ENCODE measurements at regions not wholly inside any gene's neighbourhood (a gene's known extent, or its start where the extent isn't known, plus 50 kb on each side); places are given as distances from the start of the nearest gene placed in this dataset.
"Not testable (repeated sequence)": the region's sequence is repeated elsewhere in the genome, so short reads cannot be mapped to it uniquely, and the experiment has no call there.

- no peak for DNase-seq (ENCODE audit: low read depth in 2 of 2)
Measured at GRCh38 chr5:2863133-2863532, 111.7 kb upstream of the IRX2 start.

GRCh38 chr5:2862176-2862575 is 110.7 kb upstream of the IRX2 start:
- DNase-seq (ENCODE audit: low read depth in 2 of 2): not testable (repeated sequence)

GRCh38 chr5:2861605-2862004 is 110.1 kb upstream of the IRX2 start:
- DNase-seq (ENCODE audit: low read depth in 2 of 2): no peak

- no peak for DNase-seq (ENCODE audit: low read depth in 2 of 2)
Measured at GRCh38 chr5:2860101-2860500, 108.6 kb upstream of the IRX2 start.

- DNase-seq (ENCODE audit: low read depth in 2 of 2): no peak
Measured at GRCh38 chr5:2857837-2858236, 106.4 kb upstream of the IRX2 start.

GRCh38 chr5:2856206-2856605 is 104.7 kb upstream of the IRX2 start:
- DNase-seq (ENCODE audit: low read depth in 2 of 2): no peak

- DNase-seq (ENCODE audit: low read depth in 2 of 2): no peak
Measured at GRCh38 chr5:2852446-2852845, 101.0 kb upstream of the IRX2 start.

- no peak for DNase-seq (ENCODE audit: low read depth in 2 of 2)
Measured at GRCh38 chr5:2851895-2852294, 100.4 kb upstream of the IRX2 start.

GRCh38 chr5:2849429-2849828 is 98.0 kb upstream of the IRX2 start:
- no peak for DNase-seq (ENCODE audit: low read depth in 2 of 2)

- DNase-seq (ENCODE audit: low read depth in 2 of 2): no peak
Measured at GRCh38 chr5:2848619-2849018, 97.1 kb upstream of the IRX2 start.

- no peak for DNase-seq (ENCODE audit: low read depth in 2 of 2)
Measured at GRCh38 chr5:2847608-2848007, 96.1 kb upstream of the IRX2 start.

GRCh38 chr5:2841208-2841607 is 89.7 kb upstream of the IRX2 start:
- no peak for DNase-seq (ENCODE audit: low read depth in 2 of 2)

GRCh38 chr5:2840372-2840915 is 89.0 kb upstream of the IRX2 start:
- DNase-seq (ENCODE audit: low read depth in 2 of 2): no peak

- no peak for DNase-seq (ENCODE audit: low read depth in 2 of 2)
Measured at GRCh38 chr5:2836133-2836532, 84.7 kb upstream of the IRX2 start.

GRCh38 chr5:2833556-2833955 is 82.1 kb upstream of the IRX2 start:
- DNase-seq (ENCODE audit: low read depth in 2 of 2): no peak

- DNase-seq (ENCODE audit: low read depth in 2 of 2): no peak
Measured at GRCh38 chr5:2832394-2832793, 80.9 kb upstream of the IRX2 start.

- no peak for DNase-seq (ENCODE audit: low read depth in 2 of 2)
Measured at GRCh38 chr5:2829239-2829638, 77.8 kb upstream of the IRX2 start.

GRCh38 chr5:2818936-2819335 is 67.5 kb upstream of the IRX2 start:
- DNase-seq (ENCODE audit: low read depth in 2 of 2): no peak

GRCh38 chr5:2817031-2817603 is 65.6 kb upstream of the IRX2 start:
- no peak for DNase-seq (ENCODE audit: low read depth in 2 of 2)

- DNase-seq (ENCODE audit: low read depth in 2 of 2): no peak
Measured at GRCh38 chr5:2813678-2814077, 62.2 kb upstream of the IRX2 start.

- no peak for DNase-seq (ENCODE audit: low read depth in 2 of 2)
Measured at GRCh38 chr5:2810644-2811043, 59.2 kb upstream of the IRX2 start.

GRCh38 chr5:2807244-2807643 is 55.8 kb upstream of the IRX2 start:
- not testable (repeated sequence) for DNase-seq (ENCODE audit: low read depth in 2 of 2)

- no peak for DNase-seq (ENCODE audit: low read depth in 2 of 2)
Measured at GRCh38 chr5:2806176-2806575, 54.7 kb upstream of the IRX2 start.

GRCh38 chr5:2805080-2805479 is 53.6 kb upstream of the IRX2 start:
- DNase-seq (ENCODE audit: low read depth in 2 of 2): no peak

Measured in stimulated activated CD8-positive, alpha-beta memory T cell treated with anti-CD3 and anti-CD28 coated beads, Interleukin-15, amount 100 ng/mL, for 48 hours (primary cell).